ENCODE measurements at regions not wholly inside any gene's neighbourhood (a gene's known extent, or its start where the extent isn't known, plus 50 kb on each side); places are given as distances from the start of the nearest gene placed in this dataset.

DNA sequence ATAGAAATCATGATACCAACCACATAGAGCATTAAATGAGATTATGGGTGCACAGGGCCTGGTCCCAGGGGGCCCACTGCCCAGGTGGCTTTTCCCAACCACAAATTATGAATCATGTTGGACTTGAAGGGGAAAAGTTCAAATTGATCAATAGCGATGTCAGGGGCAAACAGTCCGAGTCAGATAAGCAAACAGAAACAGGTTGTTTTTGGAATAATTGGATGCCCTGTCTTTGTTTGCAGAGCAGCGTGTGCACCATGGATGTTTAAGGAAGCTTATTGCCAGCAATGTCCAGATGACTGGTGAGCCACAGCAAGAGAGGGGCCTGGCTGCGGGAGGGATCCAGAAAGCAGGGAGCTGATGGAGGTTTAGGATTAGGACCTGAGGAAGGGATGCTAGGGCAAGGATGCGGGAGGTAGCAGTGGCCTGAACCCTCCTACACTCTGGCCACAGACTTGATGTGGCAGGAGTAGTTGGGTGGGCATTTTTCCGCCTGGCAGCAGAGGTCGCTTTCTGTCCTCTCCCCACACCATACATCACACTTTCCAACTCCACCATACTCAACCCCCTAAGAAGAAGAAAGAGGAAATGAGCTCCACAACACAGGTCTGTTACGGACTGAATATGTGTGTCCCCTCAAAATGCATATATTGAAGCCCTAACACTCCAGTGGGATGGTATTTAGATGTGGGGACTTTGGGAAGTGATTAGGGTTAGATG lies 266.4 kb upstream of the RPL38 start:
- H4K20me1 ChIP-seq (ENCODE audit: insufficient read depth, low read length) = no peaks in the 10 kb centered on the region
- no peaks in the 10 kb centered on the region for H3K9me3 ChIP-seq (ENCODE audit: low read length)
- FAIRE-seq (no peak), DNase-seq (ENCODE audit: low spot score) (peak; percentile 57), ATAC-seq (peak; percentile 83)
- intact Hi-C loops (cut with micrococcal nuclease; ENCODE audit: unreplicated experiment) = no loop called here
- H3K4me3 ChIP-seq (replicated peaks in 1 of 3; ENCODE audit: insufficient read depth in 1 of 3, low read depth in 2 of 3, low read length in 3 of 3) = no peak overlapping the region
- no peak overlapping the region for H3K27ac ChIP-seq (ENCODE audit: extremely low read length, insufficient read depth, low read length)
- H3K9ac ChIP-seq (ENCODE audit: insufficient read depth, low read depth, low read length) = no peak overlapping the region
- in situ Hi-C loops (cut with HindIII; ENCODE audit: extremely low pct_ligation_motif_present, low pct_unique_long_range_greater_than_20kb) = no loop called here
- no peaks in the 10 kb centered on the region for H3K36me3 ChIP-seq (replicated peaks in 1 of 2; ENCODE audit: control insufficient read depth in 1 of 2, insufficient read depth in 2 of 2, low read length in 2 of 2)
- H3K4me1 ChIP-seq (ENCODE audit: insufficient read depth, low read length) = peaks cover 10% of the 10 kb centered on the region
- CTCF ChIA-PET (ENCODE audit: low intra/inter-chr PET ratio, low total read pairs) = no interaction called here
- POLR2A ChIA-PET = interaction anchor here (1.1 kb wide), 1 partner anchor 139 kb away, joined by 3 read pairs; no protein-coding TSS in a partner anchor
- BruUV-seq (replicated peaks) = no TSS peak
- no peak overlapping the region for H3K4me2 ChIP-seq (ENCODE audit: low read depth, low read length)
- 25% methylated on average over 8 of the region's 8 CpGs for WGBS (ENCODE audit: low lambda C conversion rate)
- H3K27me3 ChIP-seq (ENCODE audit: control insufficient read depth in 1 of 2, insufficient read depth in 2 of 2, low read length in 2 of 2) = peaks cover 0 to 34% of the 10 kb centered on the region in 2 experiments; a peak in 2 of 5 replicates
- H2AFZ ChIP-seq (ENCODE audit: low read length) = no peak overlapping the region
- H3K79me2 ChIP-seq (ENCODE audit: insufficient read depth, low read length) = no peaks in the 10 kb centered on the region
- TF ChIP-seq THAP11 (CRISPR knock-in tag; IDR thresholded peaks at IDR 0.05) (0 out of 2 replicates have a peak, but pooled peaks have one; percentile 39), CBX5 (CRISPR knock-in tag; IDR thresholded peaks at IDR 0.05; ENCODE audit: borderline replicate concordance) (0 out of 2 replicates have a peak, but pooled peaks have one; percentile 55), ZNF780A (CRISPR knock-in tag; IDR thresholded peaks at IDR 0.05) (no peak), ZNF33A (CRISPR knock-in tag; IDR thresholded peaks at IDR 0.05; ENCODE audit: borderline replicate concordance) (peak; percentile 99), FOSL2 (CRISPR knock-in tag; IDR thresholded peaks at IDR 0.05) (peak; percentile 95), FOXK1 (CRISPR knock-in tag; IDR thresholded peaks at IDR 0.05; ENCODE audit: borderline replicate concordance, low read depth) (0 out of 2 replicates have a peak, but pooled peaks have one; percentile 40), SOX13 (IDR thresholded peaks at IDR 0.05) (no peak), SOX13 (CRISPR knock-in tag; conservative IDR thresholded peaks at IDR 0.05 in 1 of 2, IDR thresholded peaks at IDR 0.05 in 1 of 2) (peak in 1 of 2 experiments; percentile 49; a peak in 1 of 4 replicates), NR2F1 (CRISPR knock-in tag; IDR thresholded peaks at IDR 0.05) (peak in 1 of 2 experiments; percentile 73; a peak in 2 of 4 replicates), FOXA3 (CRISPR knock-in tag; IDR thresholded peaks at IDR 0.05) (peak; percentile 77), SALL1 (CRISPR knock-in tag; IDR thresholded peaks at IDR 0.05) (peak; percentile 95), RAD51 (IDR thresholded peaks at IDR 0.05; ENCODE audit: borderline replicate concordance) (no peak), MTF1 (CRISPR knock-in tag; IDR thresholded peaks at IDR 0.05) (no peak), NR2F6 (IDR thresholded peaks at IDR 0.05) (peak; percentile 77), NR2F6 (CRISPR knock-in tag; IDR thresholded peaks at IDR 0.05) (no peak), CREB1 (IDR thresholded peaks at IDR 0.05) (no peak), CREB1 (CRISPR knock-in tag; IDR thresholded peaks at IDR 0.05) (peak; percentile 45; the same call in 1 of the 2 replicates), ZNF644 (CRISPR knock-in tag; IDR thresholded peaks at IDR 0.05; ENCODE audit: low read depth) (0 out of 2 replicates have a peak, but pooled peaks have one; percentile 53), RXRA (CRISPR knock-in tag; IDR thresholded peaks at IDR 0.05) (peak; percentile 42; the same call in 1 of the 2 replicates)
- TF ChIP-seq, protein P1, sequence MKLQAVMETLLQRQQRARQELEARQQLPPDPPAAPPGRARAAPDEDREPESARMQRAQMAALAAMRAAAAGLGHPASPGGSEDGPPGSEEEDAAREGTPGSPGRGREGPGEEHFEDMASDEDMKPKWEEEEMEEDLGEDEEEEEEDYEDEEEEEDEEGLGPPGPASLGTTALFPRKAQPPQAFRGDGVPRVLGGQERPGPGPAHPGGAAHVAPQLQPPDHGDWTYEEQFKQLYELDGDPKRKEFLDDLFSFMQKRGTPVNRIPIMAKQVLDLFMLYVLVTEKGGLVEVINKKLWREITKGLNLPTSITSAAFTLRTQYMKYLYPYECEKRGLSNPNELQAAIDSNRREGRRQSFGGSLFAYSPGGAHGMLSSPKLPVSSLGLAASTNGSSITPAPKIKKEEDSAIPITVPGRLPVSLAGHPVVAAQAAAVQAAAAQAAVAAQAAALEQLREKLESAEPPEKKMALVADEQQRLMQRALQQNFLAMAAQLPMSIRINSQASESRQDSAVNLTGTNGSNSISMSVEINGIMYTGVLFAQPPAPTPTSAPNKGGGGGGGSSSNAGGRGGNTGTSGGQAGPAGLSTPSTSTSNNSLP (IDR thresholded peaks at IDR 0.05; ENCODE audit: low read depth, low read length) = peak; percentile 38; the same call in 1 of the 2 replicates
- TF ChIP-seq, protein P2, sequence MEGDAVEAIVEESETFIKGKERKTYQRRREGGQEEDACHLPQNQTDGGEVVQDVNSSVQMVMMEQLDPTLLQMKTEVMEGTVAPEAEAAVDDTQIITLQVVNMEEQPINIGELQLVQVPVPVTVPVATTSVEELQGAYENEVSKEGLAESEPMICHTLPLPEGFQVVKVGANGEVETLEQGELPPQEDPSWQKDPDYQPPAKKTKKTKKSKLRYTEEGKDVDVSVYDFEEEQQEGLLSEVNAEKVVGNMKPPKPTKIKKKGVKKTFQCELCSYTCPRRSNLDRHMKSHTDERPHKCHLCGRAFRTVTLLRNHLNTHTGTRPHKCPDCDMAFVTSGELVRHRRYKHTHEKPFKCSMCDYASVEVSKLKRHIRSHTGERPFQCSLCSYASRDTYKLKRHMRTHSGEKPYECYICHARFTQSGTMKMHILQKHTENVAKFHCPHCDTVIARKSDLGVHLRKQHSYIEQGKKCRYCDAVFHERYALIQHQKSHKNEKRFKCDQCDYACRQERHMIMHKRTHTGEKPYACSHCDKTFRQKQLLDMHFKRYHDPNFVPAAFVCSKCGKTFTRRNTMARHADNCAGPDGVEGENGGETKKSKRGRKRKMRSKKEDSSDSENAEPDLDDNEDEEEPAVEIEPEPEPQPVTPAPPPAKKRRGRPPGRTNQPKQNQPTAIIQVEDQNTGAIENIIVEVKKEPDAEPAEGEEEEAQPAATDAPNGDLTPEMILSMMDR (CRISPR knock-in tag; IDR thresholded peaks at IDR 0.05) = 0 out of 2 replicates have a peak, but pooled peaks have one; percentile 10
- TF ChIP-seq, protein P3, sequence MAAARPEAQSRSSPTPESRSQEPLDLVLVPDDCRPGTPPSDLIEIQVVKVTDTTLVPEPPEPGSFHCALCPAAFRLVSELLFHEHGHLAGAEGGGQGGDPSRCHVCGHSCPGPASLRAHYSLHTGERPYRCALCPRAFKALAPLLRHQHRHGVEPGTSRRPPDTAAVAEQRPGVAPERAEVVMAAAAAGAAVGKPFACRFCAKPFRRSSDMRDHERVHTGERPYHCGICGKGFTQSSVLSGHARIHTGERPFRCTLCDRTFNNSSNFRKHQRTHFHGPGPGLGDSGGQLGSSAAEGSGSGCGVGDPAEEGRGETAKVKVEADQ (CRISPR knock-in tag; IDR thresholded peaks at IDR 0.05; ENCODE audit: borderline replicate concordance) = no peak

Data from HepG2 (cell line).